Loucy (cell line): ENCODE measurements at regions not wholly inside any gene's neighbourhood (a gene's known extent, or its start where the extent isn't known, plus 50 kb on each side); places are given as distances from the start of the nearest gene placed in this dataset.

Experiments
- H2AFZ ChIP-seq: fragments of 200-600 bp; sonication (generic); 2 replicates; pipeline ENCODE4 v1.6.0; 2016; ENCODE audit warnings: antibody characterized with exemption, mild to moderate bottlenecking, low read length, moderate library complexity
- H3F3A ChIP-seq: fragments of 200-600 bp; 2 replicates; pipeline ENCODE4 v1.6.0; 2016; ENCODE audit warnings: antibody characterized with exemption, low read depth, mild to moderate bottlenecking
- H3K27me3 ChIP-seq: fragments of 200-600 bp; sonication (generic); 2 replicates; pipeline ENCODE4 v1.6.1; 2014; ENCODE audit warnings: low read length, mild to moderate bottlenecking; ENCODE audit not compliant: insufficient read depth, poor library complexity, severe bottlenecking
- H3K36me3 ChIP-seq: fragments of 200-600 bp; sonication (generic); 2 replicates; pipeline ENCODE4 v1.6.1; 2016; ENCODE audit warnings: low read length; ENCODE audit not compliant: insufficient read depth
- H3K4me1 ChIP-seq: fragments of 200-600 bp; sonication (generic); 2 replicates; pipeline ENCODE4 v1.5.1; 2014; ENCODE audit warnings: low read length, mild to moderate bottlenecking; ENCODE audit not compliant: insufficient read depth, poor library complexity, severe bottlenecking
- H3K4me2 ChIP-seq: fragments of 200-600 bp; sonication (generic); 2 replicates; pipeline ENCODE4 v1.6.0; 2014; ENCODE audit warnings: antibody characterized with exemption, low read length, low read depth, mild to moderate bottlenecking; ENCODE audit not compliant: poor library complexity, severe bottlenecking
- H3K4me3 ChIP-seq: fragments of 200-600 bp; sonication (generic); 2 replicates; pipeline ENCODE4 v1.5.1; 2014; ENCODE audit warnings: low read length, mild to moderate bottlenecking, mixed read lengths; ENCODE audit not compliant: poor library complexity, severe bottlenecking
- H3K79me2 ChIP-seq: fragments of 200-600 bp; sonication (generic); 2 replicates; pipeline ENCODE4 v1.6.1; 2014; ENCODE audit warnings: low read length; ENCODE audit not compliant: insufficient read depth
- H3K9ac ChIP-seq: fragments of 200-600 bp; sonication (generic); 2 replicates; pipeline ENCODE4 v1.6.0; 2014; ENCODE audit warnings: mild to moderate bottlenecking, low read depth, low read length, moderate library complexity; ENCODE audit not compliant: poor library complexity, severe bottlenecking
- H3K9me2 ChIP-seq: fragments of 200-600 bp; sonication (generic); replicated peaks from 2 replicates; pipeline ENCODE4 v1.6.1; 2016; ENCODE audit warnings: low read depth, low read length, mixed read lengths
- H3K9me3 ChIP-seq: fragments of 200-600 bp; sonication (generic); 2 replicates; pipeline ENCODE4 v1.6.1; 2014; ENCODE audit warnings: mild to moderate bottlenecking, antibody characterized with exemption, low read length, low read depth; ENCODE audit not compliant: insufficient read depth
- H4K20me1 ChIP-seq: fragments of 200-600 bp; sonication (generic); 2 replicates; pipeline ENCODE4 v1.6.0; 2014; ENCODE audit warnings: antibody characterized with exemption, low read length, mild to moderate bottlenecking; ENCODE audit not compliant: insufficient read depth, poor library complexity, severe bottlenecking
- CTCF ChIP-seq: fragments of 200-600 bp; sonication (generic); conservative IDR thresholded peaks from 2 replicates; pipeline ENCODE4 v1.5.1; 2014; ENCODE audit warnings: mild to moderate bottlenecking, antibody characterized with exemption, low read length
- EZH2phosphoT487 ChIP-seq: fragments of 200-600 bp; IDR thresholded peaks from 2 replicates; pipeline ENCODE4 v1.6.1; 2018; ENCODE audit warnings: antibody characterized with exemption, mild to moderate bottlenecking, moderate library complexity, borderline replicate concordance

- H3K9ac ChIP-seq = no peak overlapping the region
Observed at GRCh38 chr11:45086526-45086925, 59.9 kb upstream of the PRDM11 start.

GRCh38 chr11:45087086-45087899 is 59.1 kb upstream of the PRDM11 start:
- Histone ChIP-seq H3K9me3 (no peaks in the 10 kb centered on the region), H3K4me1 (peaks cover 52% of the 10 kb centered on the region), H3F3A (0 out of 2 replicates have a peak, but pooled peaks cover 6% of the 10 kb centered on the region), H3K9ac (no peak overlapping the region), H4K20me1 (no peaks in the 10 kb centered on the region), H2AFZ (no peak overlapping the region), H3K79me2 (no peaks in the 10 kb centered on the region), H3K36me3 (no peaks in the 10 kb centered on the region), H3K9me2 (no peaks in the 10 kb centered on the region), H3K4me2 (no peak overlapping the region), H3K27me3 (no peaks in the 10 kb centered on the region), H3K4me3 (no peak overlapping the region)
- TF ChIP-seq CTCF (no peak), EZH2phosphoT487 (no peak)

More at GRCh38 chr11:45086526-45086925, 59.9 kb upstream of the PRDM11 start:
- no peak for TF ChIP-seq EZH2phosphoT487
- TF ChIP-seq CTCF = no peak
- no peaks in the 10 kb centered on the region for H3K9me2 ChIP-seq
- no peaks in the 10 kb centered on the region for H3K9me3 ChIP-seq
- H3K79me2 ChIP-seq = no peaks in the 10 kb centered on the region
- no peak overlapping the region for H3K4me3 ChIP-seq
- H3K27me3 ChIP-seq = no peaks in the 10 kb centered on the region
- H3F3A ChIP-seq = 0 out of 2 replicates have a peak, but pooled peaks cover 4% of the 10 kb centered on the region
- no peak overlapping the region for H2AFZ ChIP-seq
- H3K4me1 ChIP-seq = peaks cover 44% of the 10 kb centered on the region
- no peaks in the 10 kb centered on the region for H3K36me3 ChIP-seq
- H3K4me2 ChIP-seq = no peak overlapping the region
- H4K20me1 ChIP-seq = no peaks in the 10 kb centered on the region

GRCh38 chr11:45087900-45088160 is 58.6 kb upstream of the PRDM11 start:
- Histone ChIP-seq H3K79me2 (no peaks in the 10 kb centered on the region), H3K27me3 (no peaks in the 10 kb centered on the region), H3K9me3 (no peaks in the 10 kb centered on the region), H3K36me3 (no peaks in the 10 kb centered on the region), H3K4me1 (peaks cover 56% of the 10 kb centered on the region), H3K9me2 (no peaks in the 10 kb centered on the region), H2AFZ (no peak overlapping the region), H3K9ac (no peak overlapping the region), H4K20me1 (no peaks in the 10 kb centered on the region), H3K4me3 (no peak overlapping the region), H3K4me2 (no peak overlapping the region), H3F3A (0 out of 2 replicates have a peak, but pooled peaks cover 6% of the 10 kb centered on the region)
- no peak for TF ChIP-seq CTCF
- TF ChIP-seq EZH2phosphoT487 = no peak
